ENCODE measurements at regions not wholly inside any gene's neighbourhood (a gene's known extent, or its start where the extent isn't known, plus 50 kb on each side); places are given as distances from the start of the nearest gene placed in this dataset.
"Not testable (repeated sequence)": the region's sequence is repeated elsewhere in the genome, so short reads cannot be mapped to it uniquely, and the experiment has no call there.

- not testable (repeated sequence) for TF ChIP-seq CTCF, POLR2A (IDR thresholded peaks at IDR 0.05)
These were observed 106.7 kb downstream of the MFAP3L start for GRCh38 chr4:169919194-169920124.

Data from esophagus squamous epithelium (tissue), 4 donors.